Dendritic cell treated with granulocyte-macrophage colony-stimulating factor and Interleukin-4, amounts not matched to agents 40 ng/mL and 50 ng/mL, for 4 days (primary cell): ENCODE measurements at regions not wholly inside any gene's neighbourhood (a gene's known extent, or its start where the extent isn't known, plus 50 kb on each side); places are given as distances from the start of the nearest gene placed in this dataset.
A peak's percentile ranks its signal among the peaks of the same experiment; 100 is the strongest.

Experiments
- H3K27ac Mint-ChIP-seq: one replicate; pipeline ENCODE4 v1.8.0; 2022; ENCODE audit warnings: mild to moderate bottlenecking, mixed read lengths
- H3K27me3 Mint-ChIP-seq: one replicate; pipeline ENCODE4 v1.8.0; 2022; ENCODE audit warnings: mild to moderate bottlenecking, mixed read lengths
- H3K36me3 Mint-ChIP-seq: one replicate; pipeline ENCODE4 v1.8.0; 2022; ENCODE audit warnings: low read depth, mixed read lengths
- H3K4me1 Mint-ChIP-seq: one replicate; pipeline ENCODE4 v1.8.0; 2022; ENCODE audit warnings: low read depth, mixed read lengths
- H3K4me3 Mint-ChIP-seq: one replicate; pipeline ENCODE4 v1.8.0; 2022; ENCODE audit warnings: mild to moderate bottlenecking, moderate library complexity, mixed read lengths
- H3K9me3 Mint-ChIP-seq: one replicate; pipeline ENCODE4 v1.8.0; 2022; ENCODE audit warnings: mixed read lengths
- intact Hi-C: fragments of 100-400 bp; cut with micrococcal nuclease; formaldehyde crosslinking; loops from one replicate; pipeline ENCODE4 v1.15.0; 2022

DNA sequence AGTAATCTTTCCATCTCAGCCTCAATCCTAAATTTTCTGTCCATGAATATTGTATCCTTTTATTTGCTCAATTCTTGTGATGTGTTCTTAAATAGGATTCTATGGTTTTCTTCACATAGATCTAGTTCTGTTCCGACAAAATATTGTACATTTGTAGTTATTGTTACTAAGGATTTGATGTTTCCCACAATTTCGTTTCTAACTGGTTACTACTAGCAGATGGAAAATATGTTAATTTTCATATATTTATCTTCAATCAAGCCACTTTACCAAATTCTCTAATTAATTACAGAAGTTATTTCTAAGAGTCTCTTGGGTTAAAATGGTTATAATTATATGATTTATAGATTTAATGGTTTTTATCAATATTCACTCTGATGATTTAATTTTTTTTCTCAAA lies 60.3 kb downstream of the SEC61B start:
- H3K27ac Mint-ChIP-seq, result no peak overlapping the region
- H3K4me3 Mint-ChIP-seq, result no peak overlapping the region
- intact Hi-C loops, result no loop called here
- peaks cover 4% of the 10 kb centered on the region for H3K27me3 Mint-ChIP-seq
- no peaks in the 10 kb centered on the region for H3K36me3 Mint-ChIP-seq
- H3K9me3 Mint-ChIP-seq, result no peaks in the 10 kb centered on the region
- no peaks in the 10 kb centered on the region for H3K4me1 Mint-ChIP-seq

DNA sequence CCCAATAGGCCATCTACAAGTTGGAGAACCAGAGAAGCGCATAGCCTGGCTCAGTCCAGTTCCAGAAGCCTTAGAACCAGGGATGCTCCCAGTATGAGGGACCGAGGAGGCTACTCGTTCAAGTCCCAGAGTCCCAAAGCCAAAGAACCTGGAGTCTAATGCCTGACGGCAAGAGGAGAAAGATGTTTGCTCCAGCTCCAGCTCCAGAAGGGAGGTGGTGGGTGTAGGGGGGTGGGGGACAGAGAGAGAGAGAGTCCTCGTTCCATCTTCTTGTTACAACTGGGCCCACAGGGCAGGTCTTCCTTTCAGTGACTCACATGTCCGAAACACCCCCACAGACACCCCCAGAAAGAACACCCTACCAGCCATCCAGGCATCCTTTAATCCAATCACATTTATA lies 63.9 kb downstream of the SEC61B start:
- Mint-ChIP-seq H3K27me3 (peaks cover 4% of the 10 kb centered on the region), H3K4me3 (no peak overlapping the region), H3K27ac (no peak overlapping the region), H3K9me3 (no peaks in the 10 kb centered on the region), H3K4me1 (no peaks in the 10 kb centered on the region), H3K36me3 (no peaks in the 10 kb centered on the region)
- intact Hi-C loops, result no loop called here

DNA sequence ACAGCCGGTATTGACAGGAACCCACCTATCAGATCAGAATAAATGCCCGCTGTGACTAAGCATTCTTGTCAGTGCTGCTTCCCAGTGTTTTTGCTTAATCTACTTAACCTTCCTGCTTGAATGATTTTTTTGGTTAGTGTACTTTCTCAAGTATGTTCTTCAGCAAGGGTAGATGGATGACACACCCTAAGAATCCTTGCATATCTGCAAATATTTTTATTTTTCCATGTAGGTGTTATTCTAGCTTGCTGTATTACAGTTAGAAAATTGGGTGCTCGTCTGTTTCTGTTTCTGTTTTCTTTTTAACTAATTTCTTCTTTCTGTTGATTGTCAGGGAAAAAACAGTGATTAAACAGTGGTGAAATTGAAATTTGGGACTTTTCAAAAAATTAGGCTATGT lies 64.5 kb downstream of the SEC61B start:
- no peak overlapping the region for H3K4me3 Mint-ChIP-seq
- H3K27ac Mint-ChIP-seq, result no peak overlapping the region
- H3K4me1 Mint-ChIP-seq, result no peaks in the 10 kb centered on the region
- no peaks in the 10 kb centered on the region for H3K36me3 Mint-ChIP-seq
- intact Hi-C loops, result no loop called here
- peaks cover 4% of the 10 kb centered on the region for H3K27me3 Mint-ChIP-seq
- H3K9me3 Mint-ChIP-seq, result no peaks in the 10 kb centered on the region

DNA sequence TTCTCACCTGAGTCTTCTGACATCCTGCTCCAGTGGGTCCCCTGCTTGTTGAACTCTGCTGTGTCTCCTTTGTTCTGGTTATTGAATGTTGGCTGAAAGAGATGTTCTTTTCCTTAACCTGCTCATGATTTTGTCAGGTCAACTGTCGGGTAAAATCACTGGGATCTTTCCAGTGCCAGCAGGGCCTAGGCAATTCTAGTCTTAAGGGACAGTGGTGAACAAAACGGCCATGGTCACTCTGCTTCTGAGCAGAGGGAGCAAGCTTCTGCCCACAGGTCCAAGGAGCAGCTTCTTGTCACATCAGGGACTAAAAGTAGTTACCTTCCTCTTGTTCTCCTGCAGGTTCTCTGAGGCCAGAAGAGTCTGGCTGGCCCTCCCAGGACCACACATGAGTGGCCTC lies 65.6 kb downstream of the SEC61B start:
- H3K4me1 Mint-ChIP-seq, result no peaks in the 10 kb centered on the region
- no peaks in the 10 kb centered on the region for H3K9me3 Mint-ChIP-seq
- no peaks in the 10 kb centered on the region for H3K36me3 Mint-ChIP-seq
- no peak overlapping the region for H3K27ac Mint-ChIP-seq
- peaks cover 5% of the 10 kb centered on the region for H3K27me3 Mint-ChIP-seq
- intact Hi-C loops, result no loop called here
- no peak overlapping the region for H3K4me3 Mint-ChIP-seq

DNA sequence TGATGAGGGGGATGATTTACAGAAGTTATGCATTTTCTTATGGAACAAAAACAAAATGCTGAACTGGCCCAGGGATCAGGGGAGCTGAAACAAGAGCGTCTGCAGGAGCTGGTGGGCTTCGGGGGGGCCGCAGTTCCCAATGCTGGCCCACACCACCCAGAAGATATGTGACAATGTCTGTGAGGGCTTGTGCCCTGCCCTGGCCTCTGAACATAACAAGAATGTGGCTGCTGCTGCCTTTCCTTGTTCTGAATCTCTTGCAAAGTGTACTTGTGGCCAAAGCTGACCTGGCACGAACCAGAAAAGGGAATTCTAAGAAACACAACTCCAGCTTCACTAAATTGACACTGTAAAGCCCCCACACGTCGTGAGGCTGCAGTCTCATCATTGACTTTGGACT lies 66.7 kb downstream of the SEC61B start:
- no peaks in the 10 kb centered on the region for H3K4me1 Mint-ChIP-seq
- no peak overlapping the region for H3K4me3 Mint-ChIP-seq
- no peaks in the 10 kb centered on the region for H3K36me3 Mint-ChIP-seq
- H3K27me3 Mint-ChIP-seq, result peaks cover 6% of the 10 kb centered on the region
- no peak overlapping the region for H3K27ac Mint-ChIP-seq
- no peaks in the 10 kb centered on the region for H3K9me3 Mint-ChIP-seq
- intact Hi-C loops, result no loop called here

DNA sequence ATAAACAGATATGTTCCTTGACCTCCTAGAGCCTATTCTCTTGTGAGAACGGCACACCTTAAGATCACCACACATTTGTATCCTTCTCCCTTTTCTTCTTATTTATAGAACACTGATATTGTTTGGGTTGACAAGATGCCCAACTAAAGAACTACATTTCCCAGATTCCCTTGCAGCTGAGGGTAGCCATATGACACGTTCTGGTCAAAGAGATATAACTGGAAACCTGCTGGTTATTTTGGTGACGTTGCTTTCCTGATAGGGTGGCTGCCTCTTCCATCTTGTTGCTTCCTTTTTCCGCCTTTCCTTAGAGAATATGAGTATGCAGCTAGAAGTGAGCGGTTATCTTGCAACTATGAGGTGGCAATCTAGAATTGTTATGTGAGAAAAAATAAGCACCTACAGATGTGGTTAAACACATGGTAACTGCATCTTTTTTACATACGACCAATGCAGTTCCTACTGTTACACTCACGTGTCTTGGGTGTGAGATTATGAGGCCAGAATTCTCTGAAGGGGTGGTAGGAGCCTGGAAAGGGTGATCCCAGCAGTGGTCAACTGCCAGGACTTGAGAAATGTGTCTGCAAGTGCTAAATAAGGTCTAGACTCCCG lies 72.9 kb downstream of the SEC61B start:
- Mint-ChIP-seq H3K4me3 (no peak overlapping the region), H3K9me3 (no peaks in the 10 kb centered on the region), H3K27ac (no peak overlapping the region), H3K4me1 (no peaks in the 10 kb centered on the region), H3K27me3 (peaks cover 18% of the 10 kb centered on the region), H3K36me3 (no peaks in the 10 kb centered on the region)
- intact Hi-C loops, result loop anchor here (5.0 kb wide), 1 partner anchor 717 kb away; no protein-coding TSS in a partner anchor

DNA sequence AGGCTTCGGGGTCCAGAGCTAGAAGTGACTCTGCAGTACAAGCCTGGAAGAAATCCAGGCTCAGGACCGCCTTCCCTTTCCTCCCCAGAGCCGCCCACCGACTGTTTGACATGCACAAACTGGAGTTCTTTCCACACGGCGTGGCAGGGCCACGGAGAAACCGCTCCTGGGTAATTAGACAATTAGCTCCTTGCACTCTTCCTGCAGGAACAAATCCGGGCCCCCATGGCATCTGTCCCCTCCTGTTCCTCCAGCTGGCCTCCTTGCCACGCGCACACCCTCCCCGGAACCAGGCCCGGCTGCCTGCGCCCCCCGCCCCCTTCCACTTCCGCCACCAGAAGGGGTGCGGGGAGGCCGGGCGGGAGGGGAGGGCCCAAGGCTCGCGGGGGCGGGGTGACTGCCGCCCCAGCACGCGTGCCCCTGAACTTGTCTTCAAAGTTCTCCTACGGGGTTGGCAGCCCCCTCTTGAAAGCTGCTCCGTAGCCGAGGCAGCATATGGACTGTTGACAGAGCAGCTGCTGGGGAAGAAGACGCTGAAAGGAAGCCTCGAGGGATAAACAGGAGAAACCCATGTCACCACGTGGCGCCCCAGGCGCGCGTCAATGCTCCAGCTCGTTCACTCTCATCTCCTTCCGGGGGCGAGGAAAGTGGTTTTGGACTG lies 74.3 kb downstream of the SEC61B start:
- Mint-ChIP-seq H3K27ac (no peak overlapping the region), H3K4me3 (peak overlapping the region; percentile 18)
- intact Hi-C loops, result loop anchor here (5.0 kb wide), 1 partner anchor 716 kb away; no protein-coding TSS in a partner anchor

DNA sequence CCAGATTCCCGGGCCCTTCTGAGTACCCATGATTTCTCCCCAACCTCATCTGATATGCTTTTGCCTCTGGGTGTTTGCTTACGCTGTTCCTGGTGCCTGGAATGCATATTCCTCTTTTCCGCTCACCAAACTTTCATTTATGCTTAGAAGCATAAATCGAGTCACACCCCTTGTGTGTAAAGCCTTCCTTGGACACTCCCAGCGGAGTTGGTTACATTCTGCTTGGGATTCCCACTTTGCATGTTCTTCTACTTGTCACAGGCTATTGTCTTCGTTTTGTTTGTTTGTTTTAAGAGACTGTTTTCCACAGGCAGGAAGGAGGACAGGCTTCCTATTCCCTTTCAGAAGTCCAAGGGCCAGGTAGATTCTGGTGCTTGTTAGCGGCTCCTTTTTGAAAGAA lies 76.5 kb downstream of the SEC61B start:
- Mint-ChIP-seq H3K27ac (no peak overlapping the region), H3K4me3 (no peak overlapping the region)

More for the DNA sequence above, 74.3 kb downstream of the SEC61B start:
- Mint-ChIP-seq H3K36me3 (no peaks in the 10 kb centered on the region), H3K27me3 (peaks cover 21% of the 10 kb centered on the region), H3K9me3 (no peaks in the 10 kb centered on the region), H3K4me1 (no peaks in the 10 kb centered on the region)

DNA sequence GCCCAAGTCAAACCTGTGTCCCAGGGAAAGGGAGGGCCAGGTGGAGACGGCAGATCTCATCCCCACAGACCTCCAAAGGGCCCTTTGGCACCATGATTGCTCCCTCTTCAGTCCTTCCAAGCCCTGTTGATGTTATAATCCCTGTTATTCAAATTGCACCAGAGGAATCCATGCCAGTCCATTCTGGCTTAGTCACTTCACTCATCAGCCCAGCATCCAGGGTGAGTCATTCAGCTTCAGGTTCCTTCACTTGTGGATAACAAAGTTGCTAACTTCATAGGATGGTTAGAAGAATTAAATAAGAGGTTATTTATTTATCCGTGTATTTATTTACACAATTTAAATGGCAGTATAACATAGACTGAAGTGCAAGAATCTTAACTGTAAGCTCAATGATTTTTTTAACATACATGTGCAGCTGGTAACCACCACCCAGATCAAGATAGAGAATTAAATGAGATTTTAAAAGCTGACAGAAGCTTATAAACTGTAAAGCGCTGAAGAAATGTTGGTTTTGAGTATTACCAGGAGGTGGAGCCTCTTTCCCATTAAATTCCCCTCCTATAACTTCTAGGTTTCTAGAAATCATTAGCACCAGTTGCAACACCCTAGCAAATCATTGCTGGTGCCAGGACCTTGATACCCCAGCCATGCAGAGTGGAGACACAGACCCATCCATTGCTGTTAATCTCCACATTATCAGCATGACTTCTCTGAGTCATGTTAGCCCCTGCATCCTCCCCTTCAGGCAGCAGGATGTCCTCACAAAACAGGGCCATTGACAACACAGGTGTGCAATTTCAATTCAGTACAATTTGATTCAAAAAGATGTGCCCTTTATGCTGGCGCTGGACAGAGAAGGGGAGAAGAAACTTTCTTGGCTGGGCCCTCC lies 77.4 kb downstream of the SEC61B start:
- intact Hi-C loops, result loop anchor here (5.0 kb wide), 1 partner anchor 713 kb away; no protein-coding TSS in a partner anchor
- Mint-ChIP-seq H3K27me3 (peaks cover 14% of the 10 kb centered on the region), H3K9me3 (no peaks in the 10 kb centered on the region), H3K4me1 (peaks cover 19% of the 10 kb centered on the region), H3K36me3 (no peaks in the 10 kb centered on the region), H3K27ac (no peak overlapping the region), H3K4me3 (no peak overlapping the region)

More for the DNA sequence above, 76.5 kb downstream of the SEC61B start:
- H3K9me3 Mint-ChIP-seq, result no peaks in the 10 kb centered on the region
- H3K4me1 Mint-ChIP-seq, result peaks cover 15% of the 10 kb centered on the region
- H3K27me3 Mint-ChIP-seq, result peaks cover 14% of the 10 kb centered on the region
- H3K36me3 Mint-ChIP-seq, result no peaks in the 10 kb centered on the region
- intact Hi-C loops, result loop anchor here (5.0 kb wide), 1 partner anchor 714 kb away; no protein-coding TSS in a partner anchor

DNA sequence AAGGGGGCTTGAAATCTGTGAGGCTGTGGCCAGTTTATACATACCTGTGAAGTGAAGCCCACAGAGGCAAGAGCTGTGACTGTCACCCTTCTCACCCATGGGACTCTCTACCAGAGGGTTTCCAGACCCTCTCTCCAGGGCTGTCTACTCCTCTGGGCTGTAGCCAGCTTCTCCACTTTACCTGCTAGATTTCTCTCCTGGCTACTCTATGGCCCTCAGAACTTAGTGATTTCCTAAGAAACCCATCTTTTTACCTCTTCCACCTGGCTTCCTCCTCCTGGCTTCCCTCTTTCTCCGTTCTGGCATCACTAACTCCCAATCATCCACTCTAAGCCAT lies 78.0 kb downstream of the SEC61B start:
- intact Hi-C loops, result no loop called here
- H3K36me3 Mint-ChIP-seq, result no peaks in the 10 kb centered on the region
- H3K4me1 Mint-ChIP-seq, result peaks cover 19% of the 10 kb centered on the region
- H3K27me3 Mint-ChIP-seq, result peaks cover 14% of the 10 kb centered on the region
- H3K9me3 Mint-ChIP-seq, result no peaks in the 10 kb centered on the region
- no peak overlapping the region for H3K27ac Mint-ChIP-seq
- H3K4me3 Mint-ChIP-seq, result no peak overlapping the region

DNA sequence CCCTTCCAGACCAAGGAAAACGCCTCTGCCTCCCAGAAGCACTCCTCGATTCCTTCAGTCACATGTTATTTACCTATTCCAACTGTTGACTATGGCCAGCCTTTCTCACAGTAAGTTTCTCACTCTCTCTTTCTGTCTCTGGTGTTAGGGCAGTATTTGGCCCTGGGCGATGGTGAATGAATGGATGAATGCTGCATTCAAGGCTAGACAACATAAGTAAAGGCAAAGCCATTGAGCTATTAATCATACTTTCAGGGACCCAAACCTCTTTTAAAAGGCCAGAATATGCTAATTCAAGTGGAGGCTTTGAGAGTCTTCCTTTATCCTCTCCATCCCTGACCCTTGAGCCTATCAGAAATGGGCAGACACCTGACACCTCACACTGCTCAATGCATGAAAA lies 78.5 kb downstream of the SEC61B start:
- H3K9me3 Mint-ChIP-seq, result no peaks in the 10 kb centered on the region
- no peak overlapping the region for H3K27ac Mint-ChIP-seq
- H3K4me1 Mint-ChIP-seq, result peaks cover 19% of the 10 kb centered on the region
- intact Hi-C loops, result no loop called here
- no peaks in the 10 kb centered on the region for H3K36me3 Mint-ChIP-seq
- H3K4me3 Mint-ChIP-seq, result no peak overlapping the region
- peaks cover 14% of the 10 kb centered on the region for H3K27me3 Mint-ChIP-seq

DNA sequence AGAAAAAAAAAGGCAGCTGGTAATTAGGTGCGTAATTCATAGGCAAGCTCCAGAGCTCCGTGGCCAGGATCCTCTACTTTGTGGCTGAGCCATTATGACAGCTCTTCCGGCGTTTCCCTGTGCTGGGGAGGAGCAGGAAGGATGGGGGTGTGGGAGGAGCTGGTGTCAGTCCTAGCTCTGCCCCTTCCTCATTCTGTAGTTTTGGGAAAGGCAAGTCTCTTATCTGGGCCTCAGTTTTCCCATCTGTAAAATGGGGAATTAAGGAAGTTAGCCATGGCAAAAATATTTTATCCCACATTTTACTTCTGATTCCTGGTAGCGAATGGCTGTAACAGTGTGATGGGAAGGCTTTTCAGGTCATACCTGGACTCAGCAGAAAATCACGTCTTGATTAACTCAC lies 81.1 kb downstream of the SEC61B start:
- no peak overlapping the region for H3K4me3 Mint-ChIP-seq
- no peaks in the 10 kb centered on the region for H3K9me3 Mint-ChIP-seq
- no peak overlapping the region for H3K27ac Mint-ChIP-seq
- no peaks in the 10 kb centered on the region for H3K36me3 Mint-ChIP-seq
- H3K4me1 Mint-ChIP-seq, result peaks cover 19% of the 10 kb centered on the region
- H3K27me3 Mint-ChIP-seq, result peaks cover 3% of the 10 kb centered on the region
- intact Hi-C loops, result no loop called here

DNA sequence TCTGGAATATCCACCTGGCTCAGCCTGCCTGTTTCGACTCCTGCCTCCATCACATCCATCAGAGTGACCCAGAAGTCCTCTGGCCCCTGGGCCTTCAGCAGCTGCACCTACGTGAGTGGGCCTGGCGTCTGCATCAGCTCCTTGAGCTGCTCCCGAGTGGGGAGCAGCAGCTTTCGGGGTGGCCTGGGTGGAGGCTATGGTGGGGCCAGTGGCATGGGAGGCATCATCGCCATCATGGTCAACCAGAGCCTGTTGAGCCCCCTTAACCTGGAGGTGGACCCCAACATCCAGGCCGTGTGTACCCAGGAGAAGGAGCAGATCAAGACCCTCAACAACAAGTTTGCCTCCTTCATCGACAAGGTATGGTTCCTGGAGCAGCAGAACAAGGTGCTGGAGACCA lies 83.0 kb downstream of the SEC61B start:
- intact Hi-C loops, result no loop called here
- no peak overlapping the region for H3K4me3 Mint-ChIP-seq
- H3K4me1 Mint-ChIP-seq, result peaks cover 19% of the 10 kb centered on the region
- no peak overlapping the region for H3K27ac Mint-ChIP-seq
- peaks cover 6% of the 10 kb centered on the region for H3K27me3 Mint-ChIP-seq
- no peaks in the 10 kb centered on the region for H3K36me3 Mint-ChIP-seq
- no peaks in the 10 kb centered on the region for H3K9me3 Mint-ChIP-seq
